ENCODE measurements at regions not wholly inside any gene's neighbourhood (a gene's known extent, or its start where the extent isn't known, plus 50 kb on each side); places are given as distances from the start of the nearest gene placed in this dataset.
"Not testable (repeated sequence)": the region's sequence is repeated elsewhere in the genome, so short reads cannot be mapped to it uniquely, and the experiment has no call there.

- ATAC-seq (no peak), FAIRE-seq (no peak), DNase-seq (no peak)
- Histone ChIP-seq H3K9me3 (no peaks in the 10 kb centered on the region), H3K27me3 (no peaks in the 10 kb centered on the region), H3K36me3 (peaks cover 0 to 7% (median 5%) of the 10 kb centered on the region in 3 donors), H3K4me1 (no peaks in the 10 kb centered on the region), H3K4me3 (no peak overlapping the region), H3K27ac (no peak overlapping the region)
- no peak for TF ChIP-seq CTCF (IDR thresholded peaks at IDR 0.05)
- intact Hi-C loops (cut with DNase I), result no loop called here
- 91 to 98% methylated on average over 2 of the region's 2 CpGs for WGBS, 2 donors
Measured at GRCh38 chr9:94449486-94449885, 105.4 kb upstream of the PCAT7 start.

GRCh38 chr9:94464790-94465189, 90.1 kb upstream of the PCAT7 start:
- no peaks in the 10 kb centered on the region for H3K9me3 ChIP-seq
- H3K27me3 ChIP-seq, result no peaks in the 10 kb centered on the region
- WGBS, 2 donors, result 84 to 93% methylated on average over 2 of the region's 2 CpGs
- FAIRE-seq (no peak), ATAC-seq (no peak), DNase-seq (no peak)
- intact Hi-C loops (cut with DNase I), result no loop called here
- H3K36me3 ChIP-seq, result peaks cover 0 to 16% (median 0%) of the 10 kb centered on the region in 3 donors
- H3K4me3 ChIP-seq, result no peak overlapping the region
- no peaks in the 10 kb centered on the region for H3K4me1 ChIP-seq
- TF ChIP-seq CTCF (IDR thresholded peaks at IDR 0.05), result no peak
- no peak overlapping the region for H3K27ac ChIP-seq

- H3K9me3 ChIP-seq; intact Hi-C loops (cut with DNase I); ATAC-seq; FAIRE-seq; H3K27ac ChIP-seq; DNase-seq; H3K4me3 ChIP-seq; H3K27me3 ChIP-seq; H3K4me1 ChIP-seq; H3K36me3 ChIP-seq: not testable (repeated sequence)
- 79 to 87% methylated on average over 4 of the region's 4 CpGs for WGBS, 2 donors
Measured at GRCh38 chr9:94472063-94472462, 82.8 kb upstream of the PCAT7 start.

- FAIRE-seq, result no peak
Measured at GRCh38 chr9:94472806-94473360, 82.0 kb upstream of the PCAT7 start.

GRCh38 chr9:94478755-94479730, 75.8 kb upstream of the PCAT7 start:
- H3K36me3 ChIP-seq, result no peaks in the 10 kb centered on the region
- H3K4me1 ChIP-seq, result no peaks in the 10 kb centered on the region
- WGBS, 2 donors, result 90 to 92% methylated on average over 28 to 29 of the region's 29 CpGs
- DNase-seq, result peak in 2 of 6 donors; percentile 40 to 55
- intact Hi-C loops (cut with DNase I), result no loop called here
- no peak for TF ChIP-seq CTCF (IDR thresholded peaks at IDR 0.05)
- no peak overlapping the region for H3K4me3 ChIP-seq
- ATAC-seq, result no peak
- FAIRE-seq, result no peak
- H3K9me3 ChIP-seq, result no peaks in the 10 kb centered on the region
- H3K27ac ChIP-seq, result no peak overlapping the region
- no peaks in the 10 kb centered on the region for H3K27me3 ChIP-seq

More at GRCh38 chr9:94472806-94473360, 82.0 kb upstream of the PCAT7 start:
- Histone ChIP-seq H3K4me3 (no peak overlapping the region), H3K27ac (no peak overlapping the region), H3K4me1 (no peaks in the 10 kb centered on the region), H3K27me3 (no peaks in the 10 kb centered on the region), H3K36me3 (no peaks in the 10 kb centered on the region), H3K9me3 (no peaks in the 10 kb centered on the region)
- ATAC-seq, result no peak
- TF ChIP-seq CTCF (IDR thresholded peaks at IDR 0.05), result no peak
- no peak for DNase-seq
- WGBS, 2 donors, result 91 to 92% methylated on average over 4 of the region's 4 CpGs
- intact Hi-C loops (cut with DNase I), result no loop called here

All from pancreas (tissue), 10 donors.